HG03196 (cell line): ENCODE measurements at regions not wholly inside any gene's neighbourhood (a gene's known extent, or its start where the extent isn't known, plus 50 kb on each side); places are given as distances from the start of the nearest gene placed in this dataset.
"Not testable (repeated sequence)": the region's sequence is repeated elsewhere in the genome, so short reads cannot be mapped to it uniquely, and the experiment has no call there.

Experiments used
- ATAC-seq: cut with Tn5 transposase; IDR thresholded peaks from one replicate; pipeline ENCODE4 v1.9.1; 2021; ENCODE audit not compliant: unreplicated experiment

GRCh38 chr9:31745468-31745867 is 639.0 kb upstream of the ACO1 start:
- no peak for ATAC-seq

GRCh38 chr9:31745886-31746285 is 638.6 kb upstream of the ACO1 start:
- ATAC-seq: no peak

GRCh38 chr9:31753756-31754155 is 630.7 kb upstream of the ACO1 start:
- no peak for ATAC-seq

GRCh38 chr9:31759703-31760102 is 624.7 kb upstream of the ACO1 start:
- no peak for ATAC-seq

GRCh38 chr9:31774021-31774420 is 610.4 kb upstream of the ACO1 start:
- ATAC-seq: not testable (repeated sequence)

GRCh38 chr9:31774571-31774970 is 609.9 kb upstream of the ACO1 start:
- ATAC-seq: no peak

- no peak for ATAC-seq
Observed at GRCh38 chr9:31776471-31776870, 608.0 kb upstream of the ACO1 start.

GRCh38 chr9:31783491-31783890 is 601.0 kb upstream of the ACO1 start:
- ATAC-seq: no peak

GRCh38 chr9:31790720-31791119 is 593.7 kb upstream of the ACO1 start:
- ATAC-seq: no peak

- ATAC-seq: no peak
Observed at GRCh38 chr9:31799953-31800609, 584.4 kb upstream of the ACO1 start.

- no peak for ATAC-seq
Observed at GRCh38 chr9:31807574-31808256, 576.7 kb upstream of the ACO1 start.

- no peak for ATAC-seq
Observed at GRCh38 chr9:31808766-31809165, 575.7 kb upstream of the ACO1 start.

- no peak for ATAC-seq
Observed at GRCh38 chr9:31820426-31820825, 564.0 kb upstream of the ACO1 start.

GRCh38 chr9:31821583-31821982 is 562.9 kb upstream of the ACO1 start:
- no peak for ATAC-seq

GRCh38 chr9:31823365-31823764 is 561.1 kb upstream of the ACO1 start:
- no peak for ATAC-seq

- no peak for ATAC-seq
Observed at GRCh38 chr9:31824860-31825259, 559.6 kb upstream of the ACO1 start.

- no peak for ATAC-seq
Observed at GRCh38 chr9:31837211-31837610, 547.2 kb upstream of the ACO1 start.

GRCh38 chr9:31839273-31839672 is 545.2 kb upstream of the ACO1 start:
- ATAC-seq: no peak

GRCh38 chr9:31840702-31841101 is 543.7 kb upstream of the ACO1 start:
- ATAC-seq: no peak

GRCh38 chr9:31847963-31848362 is 536.5 kb upstream of the ACO1 start:
- ATAC-seq: no peak

GRCh38 chr9:31848505-31849285 is 535.7 kb upstream of the ACO1 start:
- ATAC-seq: no peak

- ATAC-seq: no peak
Observed at GRCh38 chr9:31854187-31854586, 530.3 kb upstream of the ACO1 start.
